K562 (cell line): ENCODE measurements at regions not wholly inside any gene's neighbourhood (a gene's known extent, or its start where the extent isn't known, plus 50 kb on each side); places are given as distances from the start of the nearest gene placed in this dataset.

Experiments used
- ATAC-seq: fragments of 200-7000 bp; cut with Tn5 transposase; 3 replicates; pipeline ENCODE4 v1.9.1; 2020; ENCODE audit warnings: moderate library complexity
- BruUV-seq: library from RNA; stranded (reverse); fragments of 400-500 nt; replicated peaks from 2 replicates; lab custom pipeline; 2021; lab: Mats Ljungman, UMichigan
- CTCF ChIA-PET: fragments of 300-600 bp; formaldehyde crosslinking; extraction: SDS; loops from one replicate; lab custom pipeline; 2021; ENCODE audit warnings: low intra/inter-chr PET ratio; lab: Yijun Ruan, JAX
- POLR2A ChIA-PET: fragments of 300-600, 350-650 bp; sonication (Branson Sonifier 250); formaldehyde crosslinking; extraction: SDS; loops from one replicate; lab custom pipeline; 2021; ENCODE audit warnings: antibody characterized with exemption, inconsistent platforms; lab: Yijun Ruan, JAX
- DNase-seq, 4 experiments: peaks; one replicate each; pipeline versions ENCODE4 v3.0.0 to v3.0.0-alpha.2; 2011 to 2018; ENCODE audit warnings: low spot score in 3 of 4, mixed read lengths in 3 of 4; ENCODE audit errors: extremely low read depth in 1 of 4
- FAIRE-seq: peaks from 2 replicates; lab custom pipeline; 2011; peaks lifted over from hg19 to GRCh38; lab: Jason Lieb, UNC
- H2AFZ ChIP-seq: 2 replicates; pipeline ENCODE4 v1.6.0; 2011; ENCODE audit warnings: low read depth, low read length, control low read depth, inconsistent platforms
- H3K27ac ChIP-seq: fragments of 200-600 bp; 3 replicates; pipeline ENCODE4 v1.8.0; 2011; ENCODE audit warnings: low read depth, mild to moderate bottlenecking, control low read depth, inconsistent platforms, low read length, moderate library complexity, mixed read lengths; ENCODE audit errors: extremely low read depth
- H3K27me3 ChIP-seq, 2 experiments: fragments of 300-600 bp in 1 of 2; 2 replicates in 1 of 2; 3 replicates in 1 of 2; pipeline versions ENCODE4 v1.6.0 to v1.8.0; 2011; ENCODE audit warnings: inconsistent platforms in 2 of 2, low read length in 2 of 2, mild to moderate bottlenecking in 1 of 2, mixed read lengths in 1 of 2, moderate library complexity in 1 of 2; ENCODE audit not compliant: control insufficient read depth in 2 of 2, insufficient read depth in 2 of 2
- H3K36me3 ChIP-seq: fragments of 300-600 bp; 3 replicates; pipeline ENCODE4 v1.8.0; 2011; ENCODE audit warnings: mild to moderate bottlenecking, low read length, inconsistent platforms; ENCODE audit not compliant: control insufficient read depth, insufficient read depth
- H3K4me1 ChIP-seq, 2 experiments: fragments of 200-600 bp in 1 of 2; replicated peaks in 1 of 2; 2 replicates in 1 of 2; 3 replicates in 1 of 2; pipeline versions ENCODE4 v1.5.1 to v1.8.0; 2011; ENCODE audit warnings: inconsistent platforms in 2 of 2, low read length in 2 of 2, mild to moderate bottlenecking in 1 of 2, mixed read lengths in 1 of 2, moderate library complexity in 1 of 2; ENCODE audit not compliant: control insufficient read depth in 2 of 2, insufficient read depth in 2 of 2
- H3K4me2 ChIP-seq: 2 replicates; pipeline ENCODE4 v1.6.1; 2011; ENCODE audit warnings: low read length, control low read depth, inconsistent platforms, mixed read lengths; ENCODE audit not compliant: insufficient read depth
- H3K4me3 ChIP-seq: fragments of 200-600 bp; sonication (generic), shearing (Covaris generic); 2 replicates; pipeline ENCODE4 v1.5.1; 2016; ENCODE audit warnings: control low read depth, inconsistent platforms
- H3K79me2 ChIP-seq: fragments of 200-600 bp; 3 replicates; pipeline ENCODE4 v1.8.0; 2011; ENCODE audit warnings: low read length, inconsistent platforms; ENCODE audit not compliant: control insufficient read depth, insufficient read depth
- H3K9ac ChIP-seq, 2 experiments: 2 replicates each; pipeline versions ENCODE4 v1.6.0 to v1.6.1; 2011; ENCODE audit warnings: low read depth in 2 of 2, low read length in 2 of 2, control low read depth in 1 of 2, inconsistent platforms in 1 of 2, mild to moderate bottlenecking in 1 of 2, mixed read lengths in 1 of 2; ENCODE audit not compliant: insufficient read depth in 1 of 2
- H3K9me1 ChIP-seq: one replicate; pipeline ENCODE4 v1.6.0; 2011; ENCODE audit warnings: inconsistent platforms, mild to moderate bottlenecking, low read length, moderate library complexity; ENCODE audit not compliant: control insufficient read depth, insufficient read depth
- H3K9me3 ChIP-seq: replicated peaks from 2 replicates; pipeline ENCODE4 v1.5.1; 2011; ENCODE audit warnings: low read depth, low read length, inconsistent platforms; ENCODE audit not compliant: control insufficient read depth, insufficient read depth
- H4K20me1 ChIP-seq: replicated peaks from 2 replicates; pipeline ENCODE4 v1.6.1; 2011; ENCODE audit warnings: low read length, inconsistent platforms, mixed read lengths; ENCODE audit not compliant: control insufficient read depth, insufficient read depth
- CREB3 ChIP-seq: fragments of 450-650 bp; conservative IDR thresholded peaks from 2 replicates; pipeline ENCODE4 v1.6.1; 2016; ENCODE audit warnings: missing genetic modification characterization, low read depth, mild to moderate bottlenecking, missing compliant biosample characterization, moderate library complexity
- E2F5 ChIP-seq: sonication (generic); formaldehyde crosslinking; IDR thresholded peaks from 2 replicates; pipeline ENCODE4 v1.8.0; 2022; ENCODE audit warnings: mild to moderate bottlenecking, missing genetic modification reagents
- ELK1 ChIP-seq: sonication (generic); formaldehyde crosslinking; IDR thresholded peaks from 2 replicates; pipeline ENCODE4 v1.8.1; 2022; ENCODE audit warnings: missing genetic modification reagents
- GATAD2A ChIP-seq: fragments of 450-650 bp; IDR thresholded peaks from 2 replicates; pipeline ENCODE4 v1.6.1; 2017
- MBD1 ChIP-seq: fragments of 250-450 bp; sonication (Bioruptor Pico); IDR thresholded peaks from 2 replicates; pipeline ENCODE4 v1.8.0; 2022; ENCODE audit warnings: inconsistent platforms
- MLLT1 ChIP-seq, 2 experiments: fragments of 450-650 bp; IDR thresholded peaks; 2 replicates each; pipeline ENCODE4 v1.6.1; 2016
- SP1 ChIP-seq: sonication (generic); formaldehyde crosslinking; IDR thresholded peaks from 2 replicates; pipeline ENCODE4 v1.8.1; 2022; ENCODE audit warnings: mild to moderate bottlenecking, missing genetic modification reagents
- SP2 ChIP-seq: IDR thresholded peaks from 2 replicates; pipeline ENCODE4 v1.6.1; 2011; ENCODE audit warnings: mild to moderate bottlenecking, low read depth, low read length, moderate library complexity; ENCODE audit not compliant: poor library complexity, severe bottlenecking; ENCODE audit errors: extremely low read depth
- SPI1 ChIP-seq: IDR thresholded peaks from 2 replicates; pipeline ENCODE4 v1.6.1; 2011; ENCODE audit warnings: low read depth, low read length, control low read depth, borderline replicate concordance
- ZNF511 ChIP-seq: sonication (generic); formaldehyde crosslinking; IDR thresholded peaks from 2 replicates; pipeline ENCODE4 v1.8.0; 2022; ENCODE audit warnings: mild to moderate bottlenecking, missing genetic modification reagents
- ZZZ3 ChIP-seq: fragments of 450-650 bp; IDR thresholded peaks from 2 replicates; pipeline ENCODE4 v1.6.1; 2016; ENCODE audit warnings: antibody characterized with exemption, mild to moderate bottlenecking, moderate library complexity
- WGBS: fragments of 100-300 bp; shearing (Covaris generic); methylation state at CpG from one replicate; pipeline ENCODE4 v1.1.6; 2016; ENCODE audit warnings: low coverage, mixed read lengths; ENCODE audit not compliant: insufficient coverage; ENCODE audit errors: missing lambda C conversion rate; 5-methylcytosine and 5-hydroxymethylcytosine counted together
- in situ Hi-C: fragments of 300-500 bp; cut with MboI; formaldehyde crosslinking; loops from 4 replicates; pipeline ENCODE4 v1.15.0; 2018; ENCODE audit warnings: inconsistent platforms, mixed read lengths
- intact Hi-C: fragments of 100-400 bp; cut with micrococcal nuclease; formaldehyde crosslinking; loops from 2 replicates; pipeline ENCODE4 v1.14.2; 2022

GRCh38 chr11:30147293-30147692 lies 83.5 kb upstream of the FSHB start:
- Histone ChIP-seq H3K36me3 (no peaks in the 10 kb centered on the region), H3K27me3 (no peaks in the 10 kb centered on the region), H3K4me1 (no peaks in the 10 kb centered on the region), H3K79me2 (no peaks in the 10 kb centered on the region), H3K4me3 (no peak overlapping the region), H4K20me1 (no peaks in the 10 kb centered on the region), H3K9ac (no peak overlapping the region), H3K9me3 (no peaks in the 10 kb centered on the region; the same call in 1 of the 2 replicates), H3K27ac (no peak overlapping the region), H3K4me2 (no peak overlapping the region), H2AFZ (no peak overlapping the region), H3K9me1 (no peaks in the 10 kb centered on the region)
- DNase-seq (no peak), ATAC-seq (no peak), FAIRE-seq (no peak)
- BruUV-seq = no TSS peak
- CTCF ChIA-PET = no interaction called here
- intact Hi-C loops = loop anchor here (10.0 kb wide), 1 partner anchor 178 kb away; the partner anchor contains the start of gene ARL14EP
- TF ChIP-seq ZNF511 (no peak), SP1 (CRISPR knock-in tag) (no peak), MBD1 (CRISPR knock-in tag) (no peak), CREB3 (tag) (no peak), SP2 (no peak), ELK1 (no peak), SPI1 (no peak), GATAD2A (no peak), E2F5 (CRISPR knock-in tag) (no peak), ZZZ3 (no peak), MLLT1 (IDR thresholded peaks at IDR 0.05) (no peak)
- POLR2A ChIA-PET = no interaction called here
- WGBS = 4% methylated on average over 5 of the region's 5 CpGs
- in situ Hi-C loops = no loop called here
